IMR-90 (cell line): ENCODE measurements at regions not wholly inside any gene's neighbourhood (a gene's known extent, or its start where the extent isn't known, plus 50 kb on each side); places are given as distances from the start of the nearest gene placed in this dataset.

Experiments used
- ATAC-seq: fragments of 200-7000 bp; cut with Tn5 transposase; 2 replicates; pipeline ENCODE4 v1.9.1; 2020; ENCODE audit warnings: low read depth, mild to moderate bottlenecking, moderate library complexity
- BruUV-seq: library from RNA; stranded (reverse); fragments of 400-500 nt; replicated peaks from 2 replicates; lab custom pipeline; 2021; lab: Mats Ljungman, UMichigan
- CTCF ChIA-PET: fragments of 300-600 bp; formaldehyde crosslinking; extraction: SDS; loops from one replicate; lab custom pipeline; 2021; ENCODE audit warnings: antibody characterized with exemption; lab: Yijun Ruan, JAX
- POLR2A ChIA-PET: fragments of 300-600 bp; sonication (Branson Sonifier 250); formaldehyde crosslinking; loops from one replicate; lab custom pipeline; 2022; ENCODE audit warnings: antibody characterized with exemption; ENCODE audit not compliant: unreplicated experiment; lab: Charles Lee
- DNase-seq: peaks from one replicate; pipeline ENCODE4 v3.0.0; 2013
- H2AFZ ChIP-seq: replicated peaks from 2 replicates; pipeline ENCODE3; 2013; ENCODE audit warnings: low read length, mild to moderate bottlenecking; ENCODE audit not compliant: poor library complexity
- H2AK5ac ChIP-seq: 2 replicates; pipeline ENCODE4 v1.6.1; 2013; ENCODE audit warnings: low read depth, low read length, inconsistent platforms
- H2AK9ac ChIP-seq: replicated peaks from 2 replicates; pipeline ENCODE3; 2013; ENCODE audit warnings: mild to moderate bottlenecking, low read depth, low read length, moderate library complexity; ENCODE audit not compliant: poor library complexity
- H2BK120ac ChIP-seq: 2 replicates; pipeline ENCODE4 v1.6.1; 2013; ENCODE audit warnings: low read depth, low read length, inconsistent platforms
- H2BK15ac ChIP-seq: 3 replicates; pipeline ENCODE4 v1.6.1; 2013; ENCODE audit warnings: low read depth, low read length, inconsistent platforms
- H2BK20ac ChIP-seq: 2 replicates; pipeline ENCODE4 v1.6.1; 2013; ENCODE audit warnings: low read depth, mild to moderate bottlenecking, inconsistent platforms, low read length, moderate library complexity
- H2BK5ac ChIP-seq: 2 replicates; pipeline ENCODE4 v1.6.1; 2013; ENCODE audit warnings: mild to moderate bottlenecking, low read depth, low read length, inconsistent platforms; ENCODE audit not compliant: poor library complexity, severe bottlenecking
- H3K14ac ChIP-seq: replicated peaks from 2 replicates; pipeline ENCODE4 v1.6.1; 2013; ENCODE audit warnings: low read depth, low read length, inconsistent platforms
- H3K18ac ChIP-seq: 2 replicates; pipeline ENCODE4 v1.6.1; 2013; ENCODE audit warnings: low read depth, low read length, control low read depth
- H3K23ac ChIP-seq: 2 replicates; pipeline ENCODE4 v1.6.1; 2013; ENCODE audit warnings: low read depth, low read length, inconsistent platforms
- H3K27ac ChIP-seq: 2 replicates; pipeline ENCODE4 v1.5.1; 2013; ENCODE audit warnings: mild to moderate bottlenecking, control low read depth, low read length; ENCODE audit not compliant: insufficient read depth
- H3K27me3 ChIP-seq: 2 replicates; pipeline ENCODE4 v1.6.1; 2013; ENCODE audit warnings: low read length; ENCODE audit not compliant: control insufficient read depth, insufficient read depth
- H3K36me3 ChIP-seq: 2 replicates; pipeline ENCODE4 v1.6.1; 2013; ENCODE audit warnings: low read length, mixed read lengths; ENCODE audit not compliant: control insufficient read depth, insufficient read depth
- H3K4ac ChIP-seq: 2 replicates; pipeline ENCODE4 v1.6.1; 2013; ENCODE audit warnings: low read depth, low read length, inconsistent platforms
- H3K4me1 ChIP-seq: 2 replicates; pipeline ENCODE4 v1.6.1; 2013; ENCODE audit warnings: low read length, mixed read lengths; ENCODE audit not compliant: control insufficient read depth, insufficient read depth
- H3K4me2 ChIP-seq: 2 replicates; pipeline ENCODE4 v1.6.1; 2013; ENCODE audit warnings: low read depth, mild to moderate bottlenecking, control low read depth, low read length, moderate library complexity
- H3K4me3 ChIP-seq: 2 replicates; pipeline ENCODE4 v1.5.1; 2013; ENCODE audit warnings: low read depth, mild to moderate bottlenecking, control low read depth, low read length, moderate library complexity; ENCODE audit not compliant: insufficient read depth
- H3K56ac ChIP-seq: 2 replicates; pipeline ENCODE4 v1.6.1; 2013; ENCODE audit warnings: low read length, inconsistent platforms; ENCODE audit not compliant: insufficient read depth; ENCODE audit errors: extremely low read depth
- H3K79me1 ChIP-seq, 2 experiments: 2 replicates each; pipeline ENCODE4 v1.6.1; 2013; ENCODE audit warnings: low read length in 2 of 2, inconsistent platforms in 1 of 2, low read depth in 1 of 2
- H3K9ac ChIP-seq: 2 replicates; pipeline ENCODE4 v1.6.1; 2013; ENCODE audit warnings: low read depth, low read length, control low read depth
- H3K9me1 ChIP-seq: 2 replicates; pipeline ENCODE4 v1.6.1; 2013; ENCODE audit warnings: low read length, inconsistent platforms; ENCODE audit not compliant: insufficient read depth
- H3K9me3 ChIP-seq: 2 replicates; pipeline ENCODE4 v1.6.1; 2013; ENCODE audit warnings: low read length; ENCODE audit not compliant: control insufficient read depth, insufficient read depth
- H4K20me1 ChIP-seq: 2 replicates; pipeline ENCODE4 v1.6.1; 2013; ENCODE audit warnings: low read length, inconsistent platforms; ENCODE audit not compliant: insufficient read depth
- H4K5ac ChIP-seq: 2 replicates; pipeline ENCODE4 v1.6.1; 2013; ENCODE audit warnings: mild to moderate bottlenecking, low read depth, low read length, control low read depth
- H4K8ac ChIP-seq, 2 experiments: 2 replicates each; pipeline ENCODE4 v1.6.1; 2013; ENCODE audit warnings: low read depth in 2 of 2, low read length in 2 of 2, control low read depth in 1 of 2, inconsistent platforms in 1 of 2
- H4K91ac ChIP-seq: 2 replicates; pipeline ENCODE4 v1.6.1; 2013; ENCODE audit warnings: low read depth, low read length, inconsistent platforms; ENCODE audit not compliant: insufficient read depth
- CEBPB ChIP-seq: IDR thresholded peaks from 2 replicates; pipeline ENCODE4 v1.6.1; 2012; ENCODE audit warnings: low read depth, low read length, improper control_type of control experiment
- FOS ChIP-seq: fragments of 150-350 bp; IDR thresholded peaks from 2 replicates; pipeline ENCODE4 v1.6.1; 2016; ENCODE audit warnings: low read depth, low read length
- POLR2A ChIP-seq: IDR thresholded peaks from 2 replicates; pipeline ENCODE4 v1.6.1; 2012; ENCODE audit warnings: mild to moderate bottlenecking, low read depth, low read length
- SMC3 ChIP-seq: fragments of 150-350 bp; IDR thresholded peaks from 2 replicates; pipeline ENCODE4 v1.6.1; 2016; ENCODE audit warnings: low read depth, mild to moderate bottlenecking, antibody characterized with exemption, low read length, moderate library complexity
- whole genome bisulfite sequencing, 2 experiments: methylation state at CpG; one replicate each; pipeline versions ENCODE4 v1.1.5 to v1.1.7; 2013; ENCODE audit warnings: missing lambda C conversion rate in 2 of 2; ENCODE audit not compliant: insufficient read length in 1 of 2; ENCODE audit errors: extremely low coverage in 2 of 2; 5-methylcytosine and 5-hydroxymethylcytosine counted together
- dilution Hi-C: fragments of 300-500 bp; cut with HindIII; formaldehyde crosslinking; loops from one replicate; pipeline ENCODE4 v1.14.3; 2018; ENCODE audit warnings: low sequenced_read_pairs; ENCODE audit not compliant: unreplicated experiment
- in situ Hi-C: fragments of 300-500 bp; cut with MboI; formaldehyde crosslinking; loops from 3 replicates; pipeline ENCODE4 v1.14.3; 2019; ENCODE audit warnings: low sequenced_read_pairs, inconsistent platforms, mixed read lengths
- intact Hi-C: fragments of 100-400 bp; cut with micrococcal nuclease; formaldehyde crosslinking; loops from 2 replicates; pipeline ENCODE4 v1.10.0; 2022

GRCh38 chr7:25821225-25821624 is 330.8 kb upstream of the NFE2L3 start:
- Histone ChIP-seq H2AK5ac (no peak overlapping the region), H4K20me1 (no peaks in the 10 kb centered on the region), H3K18ac (no peak overlapping the region), H2BK20ac (no peak overlapping the region), H3K4me1 (no peaks in the 10 kb centered on the region; the same call in 1 of the 2 replicates), H2AFZ (no peak overlapping the region), H3K36me3 (no peaks in the 10 kb centered on the region), H2BK15ac (no peak overlapping the region), H3K56ac (no peak overlapping the region), H4K91ac (no peak overlapping the region), H3K14ac (no peak overlapping the region), H3K27ac (no peak overlapping the region), H3K9ac (no peak overlapping the region), H3K4me2 (no peak overlapping the region), H3K9me1 (no peaks in the 10 kb centered on the region), H3K9me3 (no peaks in the 10 kb centered on the region), H2BK5ac (no peak overlapping the region), H3K23ac (no peak overlapping the region), H3K79me1 (no peaks in the 10 kb centered on the region), H2BK120ac (no peak overlapping the region), H2AK9ac (no peak overlapping the region), H3K4ac (no peak overlapping the region), H3K27me3 (peaks cover 2% of the 10 kb centered on the region; the same call in 1 of the 2 replicates), H4K8ac (no peak overlapping the region), H4K5ac (no peak overlapping the region), H3K4me3 (no peak overlapping the region)
- in situ Hi-C loops (no loop called here), dilution Hi-C loops (no loop called here), intact Hi-C loops (no loop called here)
- TF ChIP-seq CEBPB (no peak), POLR2A (no peak), SMC3 (no peak), FOS (no peak)
- WGBS, 2 experiments, result no CpG with 5 or more reads among the region's 3 CpGs
- ChIA-PET POLR2A (no interaction called here), CTCF (interaction anchor here (0.9 kb wide), 1 partner anchor 10 kb away, joined by 3 read pairs; no protein-coding TSS in a partner anchor)
- no peak for DNase-seq
- no TSS peak for BruUV-seq
- no peak for ATAC-seq
